D721Med (cell line): ENCODE measurements at regions not wholly inside any gene's neighbourhood (a gene's known extent, or its start where the extent isn't known, plus 50 kb on each side); places are given as distances from the start of the nearest gene placed in this dataset.

Source experiments
- DNase-seq: peaks from one replicate; pipeline ENCODE4 v3.0.0; 2011; ENCODE audit warnings: low spot score; ENCODE audit not compliant: insufficient read length
- FAIRE-seq: peaks from 2 replicates; lab custom pipeline; 2011; peaks lifted over from hg19 to GRCh38; lab: Jason Lieb, UNC
- TF ChIP-seq, protein P1 (sequence below): IDR thresholded peaks from 2 replicates; pipeline ENCODE4 v1.5.1; 2012; ENCODE audit warnings: mild to moderate bottlenecking, control low read depth; ENCODE audit not compliant: insufficient read depth; ENCODE audit errors: missing control alignments

DNA sequence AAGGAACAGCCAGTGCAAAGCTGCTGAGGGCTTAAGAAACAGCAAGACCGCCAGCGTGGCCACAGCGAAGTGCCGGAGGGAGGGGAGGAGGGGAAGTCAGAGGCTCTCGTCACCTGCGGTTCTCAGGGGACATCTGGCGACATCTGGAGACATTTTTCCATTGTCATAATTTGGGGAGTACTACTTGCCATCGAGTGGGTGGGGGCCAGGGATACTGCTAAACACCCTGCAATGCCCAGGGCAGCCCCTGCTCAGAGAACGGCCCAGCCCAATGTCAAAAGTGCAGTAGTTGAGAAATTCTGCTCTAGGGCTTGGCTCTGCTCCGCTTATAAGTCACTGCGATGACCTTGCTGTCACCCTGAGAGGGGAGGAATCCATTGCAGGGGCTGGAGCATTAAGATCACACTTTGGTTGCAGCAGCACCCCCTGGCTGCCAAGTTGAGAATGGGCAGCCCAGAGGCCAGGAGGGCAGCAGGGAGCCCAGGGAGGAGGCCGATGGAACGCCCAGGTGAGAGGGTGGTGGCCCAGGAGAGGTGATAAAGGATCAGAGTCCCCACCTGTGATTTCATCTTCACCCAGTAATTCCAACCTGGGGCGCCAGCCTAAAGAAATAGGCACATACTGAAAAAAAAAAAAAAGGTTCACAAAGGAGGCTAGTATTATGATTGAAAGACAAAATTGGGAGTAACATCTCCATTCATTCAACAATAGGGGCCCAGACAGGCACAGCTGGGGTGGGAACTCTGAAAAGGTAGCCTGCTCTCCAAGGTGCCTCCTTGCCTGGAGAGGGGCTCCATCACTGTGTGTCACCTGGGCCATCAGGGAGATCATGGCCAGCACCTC is 218.2 kb downstream of the BMP7 start:
- FAIRE-seq (no peak), DNase-seq (no peak)
- TF ChIP-seq, protein P1, sequence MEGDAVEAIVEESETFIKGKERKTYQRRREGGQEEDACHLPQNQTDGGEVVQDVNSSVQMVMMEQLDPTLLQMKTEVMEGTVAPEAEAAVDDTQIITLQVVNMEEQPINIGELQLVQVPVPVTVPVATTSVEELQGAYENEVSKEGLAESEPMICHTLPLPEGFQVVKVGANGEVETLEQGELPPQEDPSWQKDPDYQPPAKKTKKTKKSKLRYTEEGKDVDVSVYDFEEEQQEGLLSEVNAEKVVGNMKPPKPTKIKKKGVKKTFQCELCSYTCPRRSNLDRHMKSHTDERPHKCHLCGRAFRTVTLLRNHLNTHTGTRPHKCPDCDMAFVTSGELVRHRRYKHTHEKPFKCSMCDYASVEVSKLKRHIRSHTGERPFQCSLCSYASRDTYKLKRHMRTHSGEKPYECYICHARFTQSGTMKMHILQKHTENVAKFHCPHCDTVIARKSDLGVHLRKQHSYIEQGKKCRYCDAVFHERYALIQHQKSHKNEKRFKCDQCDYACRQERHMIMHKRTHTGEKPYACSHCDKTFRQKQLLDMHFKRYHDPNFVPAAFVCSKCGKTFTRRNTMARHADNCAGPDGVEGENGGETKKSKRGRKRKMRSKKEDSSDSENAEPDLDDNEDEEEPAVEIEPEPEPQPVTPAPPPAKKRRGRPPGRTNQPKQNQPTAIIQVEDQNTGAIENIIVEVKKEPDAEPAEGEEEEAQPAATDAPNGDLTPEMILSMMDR = peak; percentile 38

DNA sequence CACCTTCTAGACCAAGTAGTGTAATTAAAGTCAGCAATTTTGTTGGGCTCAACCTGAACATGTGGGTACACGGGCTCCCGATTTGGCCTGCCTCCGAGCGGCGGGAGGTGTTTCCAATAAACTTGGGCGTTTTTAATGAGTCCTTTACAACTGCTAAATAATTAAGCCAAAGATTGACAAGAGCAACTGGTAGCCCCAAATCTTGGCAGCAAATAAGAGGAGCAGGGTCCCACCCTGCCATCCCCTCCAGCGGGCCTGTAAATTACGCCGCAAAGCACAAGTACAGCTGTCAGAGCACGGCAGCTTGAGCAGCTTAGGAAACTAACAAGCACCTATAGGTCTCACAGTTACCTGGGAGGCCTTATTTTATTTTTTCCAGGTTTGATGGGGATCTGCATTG is 217.1 kb downstream of the BMP7 start:
- FAIRE-seq = no peak
- DNase-seq = no peak
- TF ChIP-seq, protein P1 = no peak

DNA sequence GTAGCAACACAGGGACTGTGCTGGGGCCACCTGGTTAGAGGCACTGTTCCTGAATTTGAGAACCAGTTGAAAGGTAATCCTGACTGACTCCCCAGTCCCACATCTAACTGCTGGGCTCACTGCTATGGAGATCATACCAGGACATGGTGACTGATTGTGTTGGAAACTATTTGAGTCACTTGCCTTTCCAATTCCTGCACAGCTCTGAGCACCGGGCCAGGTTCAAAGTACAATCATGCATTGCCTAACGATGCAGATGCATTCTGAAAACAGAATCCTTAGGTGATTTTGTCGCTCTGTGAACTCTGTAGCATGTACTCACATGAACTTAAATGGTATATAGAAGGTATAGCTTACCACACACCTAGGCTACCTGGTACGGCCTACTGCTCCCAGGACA is 215.3 kb downstream of the BMP7 start:
- FAIRE-seq = no peak
- TF ChIP-seq, protein P1 = no peak
- DNase-seq = no peak

DNA sequence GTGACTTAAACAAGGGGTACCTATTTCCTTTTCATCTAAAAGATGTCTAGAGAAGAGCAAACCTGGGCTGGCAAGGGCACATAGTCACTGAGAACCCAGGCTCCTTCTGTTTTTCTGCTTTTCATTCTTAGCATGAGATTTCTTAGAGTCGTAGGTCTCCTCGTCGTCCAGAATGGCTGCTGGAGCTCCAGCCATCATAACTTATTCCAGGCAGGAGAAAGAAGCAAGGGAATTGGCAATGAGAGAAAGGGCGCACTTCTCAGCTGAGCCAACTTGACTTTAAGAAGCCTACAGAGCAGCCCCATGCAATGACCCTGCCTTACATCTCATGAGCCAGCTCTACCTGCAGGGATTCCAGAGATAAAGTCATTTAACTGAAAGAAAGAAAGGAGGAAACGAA is 213.4 kb downstream of the BMP7 start:
- TF ChIP-seq, protein P1 = no peak
- no peak for DNase-seq
- no peak for FAIRE-seq

DNA sequence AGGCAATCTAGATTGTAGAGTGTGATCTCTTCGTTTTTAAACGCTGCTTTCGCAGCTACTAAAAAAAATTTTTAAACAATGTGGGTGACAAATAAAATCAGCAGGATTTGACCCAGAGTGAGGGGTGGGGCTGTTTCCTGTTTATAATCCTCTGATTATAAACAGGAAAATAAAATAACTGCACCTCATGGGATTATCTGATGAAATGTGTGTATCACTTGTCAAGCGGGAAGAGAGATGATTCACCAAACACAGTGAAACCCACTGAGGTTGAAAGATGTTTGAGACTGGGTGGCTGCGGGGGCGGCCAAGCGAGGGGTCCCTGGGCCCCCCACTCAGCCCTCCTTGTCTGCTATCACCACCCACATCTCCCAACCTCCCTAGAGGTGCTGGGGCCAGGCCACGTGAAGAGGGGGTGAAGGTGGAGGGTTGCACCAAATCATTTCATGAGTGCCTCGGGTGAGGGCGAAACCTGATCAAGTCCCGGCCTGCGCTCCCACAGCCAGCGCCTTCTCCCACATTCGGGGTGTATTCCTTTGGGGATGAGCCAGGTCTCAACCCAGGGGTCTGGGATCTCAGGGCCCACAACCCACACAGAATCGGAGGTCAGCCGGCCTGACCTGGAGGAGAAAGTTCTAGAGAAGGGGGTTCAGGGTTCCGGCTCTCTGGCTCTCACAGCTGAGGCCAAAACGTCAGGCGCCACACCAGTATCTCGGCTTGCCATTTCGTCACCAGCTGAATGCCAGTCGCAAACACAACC is 212.5 kb downstream of the BMP7 start:
- TF ChIP-seq, protein P1 = no peak
- DNase-seq (no peak), FAIRE-seq (no peak)

DNA sequence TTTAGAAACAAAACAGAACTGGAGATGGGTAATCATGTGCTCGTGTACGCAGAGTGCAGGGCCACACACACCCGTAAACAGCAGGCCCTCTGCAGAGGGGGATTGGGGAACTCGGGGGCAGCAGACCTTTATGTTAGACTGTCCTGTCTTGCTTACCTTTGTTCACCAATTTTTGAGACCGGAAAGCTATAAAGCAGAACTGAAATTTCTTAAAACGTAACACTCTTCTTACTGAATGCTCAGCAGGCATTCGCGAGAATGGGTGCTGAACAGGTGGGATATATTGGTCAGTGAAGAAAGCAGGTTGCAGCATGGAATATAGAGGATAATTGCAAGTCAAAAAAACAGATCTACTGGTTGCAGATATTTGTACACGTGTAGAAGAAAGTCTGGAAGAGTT is 211.1 kb downstream of the BMP7 start:
- no peak for FAIRE-seq
- TF ChIP-seq, protein P1 = no peak
- no peak for DNase-seq
